Cardiac fibroblast (primary cell): ENCODE measurements at regions not wholly inside any gene's neighbourhood (a gene's known extent, or its start where the extent isn't known, plus 50 kb on each side); places are given as distances from the start of the nearest gene placed in this dataset.
"Not testable (repeated sequence)": the region's sequence is repeated elsewhere in the genome, so short reads cannot be mapped to it uniquely, and the experiment has no call there.

Experiments
- DNase-seq, 2 donors: peaks; one replicate each; pipeline versions ENCODE4 v3.0.0 to v3.0.0-alpha.2; 2010; ENCODE audit warnings: low read depth in 2 of 2
- H3K4me3 ChIP-seq, 2 donors: replicated peaks in 1 of 2; 1 replicate in 1 of 2; 2 replicates in 1 of 2; pipeline ENCODE4 v1.5.1; 2011; ENCODE audit warnings: low read depth in 2 of 2, low read length in 2 of 2, mild to moderate bottlenecking in 2 of 2, moderate library complexity in 1 of 2
- TF ChIP-seq, protein P1 (sequence below): IDR thresholded peaks from one replicate; pipeline ENCODE4 v1.5.1; 2011; ENCODE audit warnings: low read depth, mild to moderate bottlenecking, low read length, inconsistent platforms

DNA sequence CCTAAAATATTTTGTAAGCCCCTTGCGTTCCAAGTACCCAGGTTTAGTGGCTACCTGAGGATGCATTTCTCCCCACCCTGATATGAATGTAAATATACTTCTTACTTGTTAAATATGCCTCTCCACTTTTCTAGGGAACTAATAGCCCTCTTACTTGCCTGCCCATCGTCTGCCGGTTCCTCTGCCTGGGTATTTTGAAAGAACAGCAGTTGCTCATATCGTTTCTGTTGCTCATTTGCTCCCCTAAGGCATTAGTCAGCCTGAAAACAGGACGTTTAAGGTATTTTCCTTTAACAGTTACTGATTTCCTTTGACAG is 141.3 kb upstream of the CARMIL1 start:
- TF ChIP-seq, protein P1, sequence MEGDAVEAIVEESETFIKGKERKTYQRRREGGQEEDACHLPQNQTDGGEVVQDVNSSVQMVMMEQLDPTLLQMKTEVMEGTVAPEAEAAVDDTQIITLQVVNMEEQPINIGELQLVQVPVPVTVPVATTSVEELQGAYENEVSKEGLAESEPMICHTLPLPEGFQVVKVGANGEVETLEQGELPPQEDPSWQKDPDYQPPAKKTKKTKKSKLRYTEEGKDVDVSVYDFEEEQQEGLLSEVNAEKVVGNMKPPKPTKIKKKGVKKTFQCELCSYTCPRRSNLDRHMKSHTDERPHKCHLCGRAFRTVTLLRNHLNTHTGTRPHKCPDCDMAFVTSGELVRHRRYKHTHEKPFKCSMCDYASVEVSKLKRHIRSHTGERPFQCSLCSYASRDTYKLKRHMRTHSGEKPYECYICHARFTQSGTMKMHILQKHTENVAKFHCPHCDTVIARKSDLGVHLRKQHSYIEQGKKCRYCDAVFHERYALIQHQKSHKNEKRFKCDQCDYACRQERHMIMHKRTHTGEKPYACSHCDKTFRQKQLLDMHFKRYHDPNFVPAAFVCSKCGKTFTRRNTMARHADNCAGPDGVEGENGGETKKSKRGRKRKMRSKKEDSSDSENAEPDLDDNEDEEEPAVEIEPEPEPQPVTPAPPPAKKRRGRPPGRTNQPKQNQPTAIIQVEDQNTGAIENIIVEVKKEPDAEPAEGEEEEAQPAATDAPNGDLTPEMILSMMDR = no peak
- peak overlapping the region; percentile 16 to 49 for H3K4me3 ChIP-seq
- no peak for DNase-seq

DNA sequence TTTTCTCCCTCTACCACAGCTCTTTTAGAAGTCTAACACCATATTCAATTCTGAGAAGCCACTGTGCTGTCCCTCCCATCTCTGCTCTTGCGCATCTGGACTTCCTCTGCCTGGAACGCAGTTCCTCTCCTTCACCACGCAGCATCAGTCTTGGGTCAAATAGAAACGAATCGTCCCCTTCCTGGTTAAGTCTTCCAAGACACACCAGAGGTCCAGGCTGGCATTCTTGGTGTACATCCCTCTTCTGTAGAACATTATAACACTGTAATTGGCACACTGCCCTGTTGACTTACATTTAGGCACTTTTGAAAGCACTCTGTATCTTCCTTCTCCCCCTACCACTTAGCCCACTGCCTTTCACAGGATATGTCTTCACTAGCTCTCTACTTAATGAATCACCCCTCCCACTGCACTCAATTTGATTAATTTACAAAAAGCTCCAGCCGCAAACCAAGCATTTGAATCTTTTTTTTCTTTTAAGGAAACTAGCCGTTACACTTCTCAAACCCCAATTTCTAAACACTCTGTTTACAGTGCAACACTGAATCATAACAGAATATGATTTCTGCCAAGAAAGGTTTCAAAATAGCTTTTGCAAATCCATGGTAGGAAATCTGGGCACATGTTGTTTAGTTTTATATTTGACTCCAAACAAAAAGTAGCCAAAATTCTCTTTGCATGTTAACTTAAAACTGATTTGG is 140.8 kb upstream of the CARMIL1 start:
- peak; percentile 86 to 90 for DNase-seq
- TF ChIP-seq, protein P1 = peak; percentile 42
- peak overlapping the region; percentile 20 to 49 for H3K4me3 ChIP-seq

DNA sequence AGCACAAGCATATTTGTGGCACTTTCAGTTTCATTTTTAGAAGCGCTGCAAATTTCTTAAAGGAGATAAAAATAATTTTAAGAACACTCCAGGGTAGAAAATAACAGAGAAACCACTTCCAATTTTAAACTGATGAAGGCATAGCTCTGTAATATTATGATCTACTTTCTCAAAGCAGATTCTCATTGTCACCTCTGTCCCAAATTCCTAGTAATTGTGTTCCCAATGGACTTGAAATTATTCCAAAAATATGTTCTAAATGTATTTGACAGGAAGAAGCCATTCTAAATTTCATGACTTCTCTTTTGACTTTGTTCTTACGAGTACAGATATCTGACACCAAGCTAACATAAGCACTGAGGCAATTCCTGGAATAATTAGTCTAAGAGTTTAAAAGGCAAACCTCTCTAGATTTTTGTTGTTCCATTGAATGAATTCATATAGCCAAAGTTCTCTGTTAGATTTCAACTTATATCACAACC is 140.2 kb upstream of the CARMIL1 start:
- peak overlapping the region; percentile 20 to 49 for H3K4me3 ChIP-seq
- no peak for DNase-seq
- TF ChIP-seq, protein P1 = no peak

DNA sequence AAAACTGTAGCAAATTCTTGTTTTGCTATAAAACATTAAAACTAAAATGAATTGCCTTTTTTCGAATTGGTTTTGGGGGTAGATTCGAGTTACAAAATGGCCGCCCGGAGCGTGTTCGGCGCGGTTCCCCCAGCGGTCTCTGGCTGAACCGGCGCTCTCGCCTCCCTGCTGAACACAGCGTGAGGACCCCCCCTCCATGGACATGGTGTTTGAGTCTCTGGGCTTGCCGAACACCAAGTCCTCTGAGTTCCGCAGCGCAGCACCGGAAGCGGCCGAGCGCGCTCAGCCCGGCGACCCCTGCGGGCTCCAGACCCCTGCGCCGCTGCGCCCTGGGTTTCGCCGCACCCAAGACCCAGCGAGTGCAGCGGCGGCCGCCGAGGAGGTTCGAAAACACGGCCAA is 139.6 kb upstream of the CARMIL1 start:
- not testable (repeated sequence) for H3K4me3 ChIP-seq, DNase-seq

DNA sequence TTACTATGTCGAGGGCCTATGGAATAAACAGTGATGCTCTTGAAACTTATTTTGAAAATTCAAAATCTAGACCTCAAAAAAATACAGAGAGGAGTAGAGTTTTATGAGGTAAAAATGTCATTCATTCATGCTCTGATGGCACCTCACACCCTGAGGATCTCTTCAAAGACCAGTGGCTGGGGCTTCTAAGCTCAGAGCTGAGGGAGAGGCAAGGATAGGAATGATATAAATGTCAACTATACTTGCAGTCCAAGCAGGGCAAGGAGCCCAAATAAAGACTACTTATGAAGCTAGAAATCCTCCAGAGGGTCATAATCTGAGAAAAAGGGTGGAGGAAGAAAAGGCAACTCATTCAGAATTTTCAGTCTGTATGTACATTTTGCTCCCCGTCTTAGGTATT is 136.7 kb upstream of the CARMIL1 start:
- TF ChIP-seq, protein P1 = no peak
- no peak overlapping the region for H3K4me3 ChIP-seq
- no peak for DNase-seq

DNA sequence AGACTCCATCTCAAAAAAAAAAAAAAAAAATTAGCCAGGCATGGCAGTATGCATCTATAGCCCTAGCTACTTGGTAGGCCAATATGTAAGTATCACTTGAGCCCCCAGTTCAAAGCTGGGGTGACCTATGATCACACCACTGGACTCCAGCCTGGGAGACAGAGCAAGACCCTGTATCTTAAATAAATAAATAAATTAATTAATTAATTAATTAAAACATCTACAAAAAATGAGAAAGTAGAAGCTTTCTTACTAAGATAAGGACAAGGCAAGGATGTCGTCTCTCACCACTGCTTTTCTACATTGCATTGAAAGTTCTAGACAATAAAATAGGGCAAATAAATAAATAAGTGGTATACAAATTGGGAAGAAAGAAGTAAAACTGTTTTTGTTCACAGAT is 134.3 kb upstream of the CARMIL1 start:
- no peak for DNase-seq
- TF ChIP-seq, protein P1 = no peak
- no peak overlapping the region for H3K4me3 ChIP-seq

DNA sequence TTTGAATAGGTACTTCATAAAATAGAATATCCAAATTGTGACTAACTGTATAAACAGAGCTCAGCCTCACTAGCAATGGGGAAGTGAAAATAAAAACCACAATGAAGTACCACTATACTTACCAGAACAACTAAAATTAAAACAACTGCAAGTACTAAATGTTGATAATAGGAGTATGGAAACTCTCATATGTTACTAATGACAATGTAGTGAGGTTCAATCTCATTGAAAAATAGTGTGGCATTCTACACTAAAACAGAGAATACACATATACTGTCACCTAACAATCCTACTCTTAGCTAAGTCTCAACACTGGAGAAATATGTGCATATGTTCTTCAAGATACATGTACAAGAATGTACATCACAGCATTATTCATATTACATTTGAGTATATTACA is 132.0 kb upstream of the CARMIL1 start:
- TF ChIP-seq, protein P1 = no peak
- no peak for DNase-seq
- no peak overlapping the region for H3K4me3 ChIP-seq
